Upper lobe of left lung (tissue), 4 donors: ENCODE measurements at regions not wholly inside any gene's neighbourhood (a gene's known extent, or its start where the extent isn't known, plus 50 kb on each side); places are given as distances from the start of the nearest gene placed in this dataset.

ENCODE experiments used
- CTCF ChIP-seq, 6 experiments: fragments of 450-650 bp in 4 of 6; fragments of 200-600 bp in 2 of 6; sonication (generic) in 2 of 6; IDR thresholded peaks; one replicate each; pipeline ENCODE4 v1.5.1; 2016 to 2019; ENCODE audit warnings: antibody characterized with exemption in 6 of 6
- POLR2A ChIP-seq, 4 donors: fragments of 450-650 bp; IDR thresholded peaks; one replicate each; pipeline ENCODE4 v1.5.1; 2016 to 2017; ENCODE audit warnings: antibody characterized with exemption in 4 of 4, mild to moderate bottlenecking in 2 of 4

- TF ChIP-seq CTCF (IDR thresholded peaks at IDR 0.05) (no peak), POLR2A (IDR thresholded peaks at IDR 0.05) (no peak)
Measured at GRCh38 chr5:120236360-120236759, 227.7 kb upstream of the PRR16 start.
